Myocyte (in vitro differentiated cells): ENCODE measurements at regions not wholly inside any gene's neighbourhood (a gene's known extent, or its start where the extent isn't known, plus 50 kb on each side); places are given as distances from the start of the nearest gene placed in this dataset.
"Not testable (repeated sequence)": the region's sequence is repeated elsewhere in the genome, so short reads cannot be mapped to it uniquely, and the experiment has no call there.

ENCODE experiments used
- DNase-seq: peaks from one replicate; pipeline ENCODE4 v3.0.0-alpha.2; 2012; ENCODE audit warnings: low read depth

DNA sequence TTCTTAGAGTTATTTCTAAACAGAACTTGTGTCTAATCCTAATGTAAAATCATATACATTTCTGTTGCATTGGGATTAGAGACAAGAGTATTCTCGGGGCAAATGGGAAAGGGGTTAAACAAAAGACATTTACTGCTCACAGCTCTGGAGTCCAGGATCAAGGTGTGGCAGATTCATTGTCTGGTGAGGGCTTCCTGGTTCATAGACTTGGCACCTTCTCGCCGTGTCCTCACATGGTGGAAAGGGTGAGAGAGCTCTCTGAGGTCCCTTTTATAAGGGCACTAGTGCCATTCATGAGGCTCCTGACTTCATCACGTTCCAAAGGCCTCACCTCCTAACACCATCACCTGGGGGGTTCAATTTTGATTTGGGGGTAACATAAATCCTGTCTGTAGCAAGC lies 90.3 kb upstream of the PRKX start:
- DNase-seq: no peak

DNA sequence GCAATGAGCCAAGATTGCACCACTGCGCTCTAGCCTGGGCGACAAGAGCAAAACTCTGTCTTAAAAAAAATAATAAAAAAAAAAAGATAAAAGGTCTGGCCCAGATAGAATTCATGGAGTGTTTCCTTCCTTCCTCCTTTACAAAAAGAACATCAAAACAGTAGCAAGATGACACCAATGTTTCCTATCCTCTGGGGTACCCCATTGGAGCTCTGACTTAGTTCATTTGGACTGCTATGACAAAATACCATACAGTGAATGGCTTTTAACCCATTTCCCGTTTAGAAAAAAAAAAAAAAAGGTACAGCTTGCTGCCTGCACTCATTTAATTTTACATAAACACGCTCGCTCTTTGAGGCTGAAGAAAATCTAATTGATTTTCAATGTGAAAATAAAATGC lies 89.9 kb upstream of the PRKX start:
- no peak for DNase-seq

DNA sequence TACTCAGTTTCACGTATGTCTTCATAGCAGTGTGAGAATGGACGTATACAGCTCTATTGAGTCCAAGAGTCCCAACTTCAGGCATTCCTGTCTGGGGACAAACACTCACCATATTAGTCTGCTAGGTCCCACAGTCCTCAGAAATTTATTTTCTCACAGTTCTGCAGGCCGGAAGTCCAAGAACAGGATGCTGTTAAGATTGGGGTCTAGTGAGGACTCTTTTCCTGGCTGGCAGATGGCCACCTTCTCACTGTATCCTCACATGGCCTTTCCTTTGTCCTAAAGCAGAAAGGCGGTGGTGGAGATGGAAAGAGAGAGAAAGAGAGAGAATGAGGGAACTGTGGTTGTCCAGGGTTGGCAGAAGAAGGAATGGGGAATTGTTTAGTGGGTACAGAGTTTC lies 82.0 kb upstream of the PRKX start:
- DNase-seq: not testable (repeated sequence)

DNA sequence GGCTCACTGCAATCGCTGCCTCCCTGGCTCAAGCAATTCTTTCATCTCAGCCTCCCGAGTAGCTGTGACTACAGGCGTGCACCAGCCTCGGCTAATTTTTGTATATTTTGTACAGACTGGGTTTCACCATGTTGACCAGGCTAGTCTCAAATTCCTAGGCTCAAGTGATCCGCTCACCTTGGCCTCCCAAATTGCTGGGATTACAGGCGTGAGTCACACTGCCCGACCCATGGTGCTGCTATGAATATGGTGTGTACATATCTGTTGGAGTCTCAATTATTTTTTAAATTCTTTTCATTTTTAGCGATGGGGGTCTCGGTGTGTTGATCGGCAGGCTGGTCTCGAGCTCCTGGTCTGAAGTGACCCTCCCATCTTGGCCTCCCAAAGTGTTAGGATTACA lies 78.0 kb upstream of the PRKX start:
- DNase-seq: no peak

DNA sequence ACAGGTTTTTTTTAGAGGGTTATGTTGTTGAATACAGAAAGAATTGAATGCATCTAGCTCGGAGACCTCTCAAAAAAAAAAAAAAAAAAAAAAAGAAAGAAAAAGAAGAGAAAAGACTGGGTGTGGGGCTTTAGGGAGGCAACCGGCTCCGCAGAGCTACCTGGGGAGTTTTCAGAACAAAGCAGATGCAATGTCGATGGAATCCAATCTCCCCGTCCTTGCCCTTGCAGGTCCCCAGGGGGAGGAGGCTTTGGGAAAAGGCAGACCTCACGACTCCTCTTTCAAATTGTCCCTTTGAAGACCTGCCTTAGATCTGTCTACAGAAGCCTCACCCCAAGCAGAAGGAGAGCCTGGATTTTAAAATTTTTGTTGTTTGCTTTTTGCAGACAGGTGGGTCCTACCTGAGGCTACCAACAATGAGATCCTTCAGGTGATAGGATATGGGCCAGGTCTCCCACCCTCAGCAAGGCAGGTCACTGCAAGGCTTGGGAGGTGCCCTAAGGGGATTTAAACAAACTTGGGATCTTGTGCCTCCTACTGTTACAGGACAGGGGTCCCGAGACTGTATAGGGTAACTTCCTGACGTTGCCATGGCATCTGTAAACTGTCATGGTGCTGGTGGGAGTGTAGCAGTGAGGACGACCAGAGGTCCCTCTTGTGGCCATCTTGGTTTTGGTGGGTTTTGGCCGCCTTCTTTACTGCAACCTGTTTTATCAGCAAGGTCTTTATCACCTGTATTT lies 75.2 kb upstream of the PRKX start:
- DNase-seq: no peak

DNA sequence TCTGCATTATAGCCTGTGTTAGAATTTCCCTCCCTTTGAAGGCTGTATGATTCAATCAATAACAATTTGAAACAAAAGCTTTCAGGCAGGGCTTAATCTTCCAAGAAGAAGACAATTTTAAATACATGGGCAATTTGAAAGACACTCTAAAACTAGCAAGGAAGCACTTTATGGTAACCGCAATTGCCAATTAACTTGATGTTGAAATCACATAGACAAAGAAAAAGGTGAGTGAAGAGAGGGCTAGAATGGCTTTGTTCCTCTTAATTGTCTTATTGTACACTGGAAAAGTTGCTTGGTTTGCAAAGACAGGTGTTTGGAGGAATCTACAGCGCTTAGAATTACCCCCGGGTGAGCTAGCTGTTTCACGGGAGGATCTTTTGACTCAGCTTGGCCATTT lies 74.4 kb upstream of the PRKX start:
- no peak for DNase-seq

DNA sequence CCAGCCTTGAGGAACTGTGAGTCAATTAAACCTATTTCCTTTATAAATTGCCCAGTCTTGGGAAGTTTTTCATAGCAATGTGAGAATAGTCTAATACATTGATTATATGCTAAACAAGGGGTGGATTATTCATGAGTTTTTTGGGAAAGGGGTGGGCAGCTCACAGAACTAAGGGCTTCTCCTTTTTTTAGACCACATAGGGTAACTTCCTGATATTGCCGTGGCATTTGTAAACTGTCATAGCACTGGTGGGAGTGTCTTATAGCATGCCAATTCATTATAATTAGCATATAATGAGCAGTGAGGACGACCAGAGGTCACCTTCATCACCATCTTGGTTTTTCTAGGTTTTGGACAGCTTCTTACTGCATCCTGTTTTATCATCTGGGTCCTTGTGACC lies 72.4 kb upstream of the PRKX start:
- not testable (repeated sequence) for DNase-seq

DNA sequence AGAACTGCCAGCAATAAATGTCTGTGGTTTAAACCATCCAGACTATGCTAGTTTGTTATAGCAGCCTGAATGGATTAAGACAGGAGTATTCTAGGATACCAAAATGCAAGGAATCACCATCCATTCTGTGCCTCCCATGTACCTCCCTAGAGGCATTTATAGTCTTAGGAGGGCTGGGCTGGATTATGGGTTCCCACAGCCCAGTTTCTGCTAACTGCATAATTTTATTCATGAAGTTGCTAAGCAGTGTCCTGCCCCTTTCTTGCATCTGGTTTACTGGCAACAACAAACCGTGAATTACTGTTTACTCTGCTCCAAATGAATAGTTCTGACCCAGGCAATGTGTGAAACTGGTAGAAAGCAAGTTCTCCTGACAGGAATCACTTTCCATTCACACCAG lies 67.1 kb upstream of the PRKX start:
- no peak for DNase-seq

DNA sequence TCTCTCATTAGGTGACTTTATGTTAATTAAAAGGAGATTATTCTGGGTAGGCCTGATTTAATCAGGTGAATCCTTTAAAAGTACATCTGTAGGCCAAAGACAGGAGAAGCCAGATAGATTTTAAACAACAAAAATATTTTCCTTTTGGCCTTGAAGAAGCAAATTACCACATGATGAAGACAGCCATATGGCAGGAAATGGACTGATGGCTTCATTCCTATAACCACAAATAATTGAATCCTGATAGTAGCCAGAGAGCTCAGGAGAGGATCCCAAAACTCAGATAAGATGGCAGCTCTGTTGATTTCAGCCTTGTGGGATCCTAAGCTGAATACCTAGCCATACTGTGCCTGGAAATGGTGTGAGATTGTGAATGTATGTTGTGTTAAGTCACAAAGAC lies 66.1 kb upstream of the PRKX start:
- DNase-seq: no peak

DNA sequence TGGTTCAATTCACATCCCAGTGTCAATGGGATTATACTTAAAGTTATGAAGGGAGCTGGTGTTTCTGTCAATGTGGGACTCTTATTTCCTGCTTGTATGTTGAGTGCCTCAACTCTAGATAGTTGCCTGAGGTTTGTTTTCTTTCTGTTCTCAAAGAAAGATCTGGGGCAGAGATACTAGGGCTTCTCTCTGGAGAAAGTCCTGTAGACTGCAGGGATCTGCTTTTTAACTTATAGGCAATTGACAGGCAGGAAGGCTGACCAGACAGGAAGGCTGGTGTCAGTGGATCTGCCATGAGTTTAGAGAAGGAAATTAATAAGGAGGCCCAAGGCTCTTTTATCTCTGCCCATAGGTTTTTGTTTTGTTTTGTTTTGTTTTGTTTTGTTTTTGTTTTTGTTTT lies 64.0 kb upstream of the PRKX start:
- DNase-seq: no peak

DNA sequence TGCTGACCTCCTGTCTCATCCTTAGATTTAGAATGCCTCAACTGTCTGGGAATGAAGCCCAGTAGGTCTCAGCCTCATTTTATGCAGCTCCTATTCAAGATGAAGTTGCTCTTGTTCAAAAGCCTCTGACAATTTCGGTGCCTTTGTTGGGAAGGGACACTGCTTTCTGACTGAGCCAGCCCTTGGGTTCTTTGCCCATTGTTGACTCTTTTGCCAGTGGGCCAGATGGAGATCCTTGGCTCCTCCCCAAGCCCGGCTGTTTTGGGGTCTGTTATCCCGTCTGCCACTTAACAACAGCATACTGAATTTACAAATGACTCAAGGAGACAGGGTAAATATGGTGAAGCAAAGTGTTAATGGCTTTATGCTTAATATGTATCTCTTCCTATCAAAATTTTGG lies 58.3 kb upstream of the PRKX start:
- DNase-seq: no peak

DNA sequence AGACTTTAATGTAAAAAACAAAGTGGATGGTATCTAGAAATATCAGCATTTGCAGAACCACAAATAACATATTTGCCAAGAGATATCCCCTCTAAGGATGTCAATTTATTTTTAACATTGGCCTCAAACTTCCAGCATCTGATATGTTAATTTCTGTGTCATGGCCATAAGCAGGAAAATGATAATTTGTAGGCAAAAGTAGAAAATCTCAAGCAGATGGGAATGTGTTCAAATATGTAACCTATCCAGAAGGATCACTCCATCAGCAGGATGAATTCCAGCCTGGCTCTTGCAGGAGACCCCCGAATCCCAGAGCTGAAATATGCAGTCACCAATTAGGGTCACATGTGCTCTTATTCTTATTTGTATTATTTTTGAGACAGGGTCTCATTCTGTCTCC lies 55.4 kb upstream of the PRKX start:
- no peak for DNase-seq
